ENCODE measurements at regions not wholly inside any gene's neighbourhood (a gene's known extent, or its start where the extent isn't known, plus 50 kb on each side); places are given as distances from the start of the nearest gene placed in this dataset.

DNA sequence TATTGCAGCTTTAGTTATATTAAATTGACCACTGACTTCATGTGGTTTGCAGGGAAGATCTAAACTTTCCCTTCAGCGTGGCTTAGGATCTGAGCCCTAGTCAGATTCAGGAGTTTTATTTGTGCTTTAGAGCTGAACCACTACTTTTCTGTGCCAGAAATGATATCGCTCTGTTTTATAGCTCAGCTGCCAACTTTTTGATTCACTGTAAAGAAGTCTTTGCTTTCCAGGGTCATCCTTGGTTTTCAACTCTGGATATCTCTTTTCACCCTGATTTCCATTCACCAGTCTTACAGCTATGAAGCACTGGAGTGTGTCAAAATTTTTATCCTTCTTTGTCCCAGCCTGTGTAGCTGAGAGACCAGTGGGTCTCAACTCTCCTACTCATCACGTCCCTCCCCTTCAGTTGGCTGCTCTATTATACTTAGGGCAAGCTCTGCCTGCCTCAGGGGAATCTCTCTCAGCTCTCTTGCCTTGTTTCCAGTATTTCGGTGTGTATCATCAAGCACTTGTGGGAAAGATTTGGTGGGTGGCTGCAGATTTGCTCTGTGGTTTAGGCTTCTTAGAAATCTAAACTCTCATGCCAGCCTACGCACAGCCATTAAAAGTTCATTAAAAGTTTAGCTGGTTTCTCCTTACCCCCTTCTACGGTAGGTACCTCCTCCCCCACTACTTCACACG, 425.5 kb downstream of the TENT5A start (continued):
- TF ChIP-seq, protein P1, sequence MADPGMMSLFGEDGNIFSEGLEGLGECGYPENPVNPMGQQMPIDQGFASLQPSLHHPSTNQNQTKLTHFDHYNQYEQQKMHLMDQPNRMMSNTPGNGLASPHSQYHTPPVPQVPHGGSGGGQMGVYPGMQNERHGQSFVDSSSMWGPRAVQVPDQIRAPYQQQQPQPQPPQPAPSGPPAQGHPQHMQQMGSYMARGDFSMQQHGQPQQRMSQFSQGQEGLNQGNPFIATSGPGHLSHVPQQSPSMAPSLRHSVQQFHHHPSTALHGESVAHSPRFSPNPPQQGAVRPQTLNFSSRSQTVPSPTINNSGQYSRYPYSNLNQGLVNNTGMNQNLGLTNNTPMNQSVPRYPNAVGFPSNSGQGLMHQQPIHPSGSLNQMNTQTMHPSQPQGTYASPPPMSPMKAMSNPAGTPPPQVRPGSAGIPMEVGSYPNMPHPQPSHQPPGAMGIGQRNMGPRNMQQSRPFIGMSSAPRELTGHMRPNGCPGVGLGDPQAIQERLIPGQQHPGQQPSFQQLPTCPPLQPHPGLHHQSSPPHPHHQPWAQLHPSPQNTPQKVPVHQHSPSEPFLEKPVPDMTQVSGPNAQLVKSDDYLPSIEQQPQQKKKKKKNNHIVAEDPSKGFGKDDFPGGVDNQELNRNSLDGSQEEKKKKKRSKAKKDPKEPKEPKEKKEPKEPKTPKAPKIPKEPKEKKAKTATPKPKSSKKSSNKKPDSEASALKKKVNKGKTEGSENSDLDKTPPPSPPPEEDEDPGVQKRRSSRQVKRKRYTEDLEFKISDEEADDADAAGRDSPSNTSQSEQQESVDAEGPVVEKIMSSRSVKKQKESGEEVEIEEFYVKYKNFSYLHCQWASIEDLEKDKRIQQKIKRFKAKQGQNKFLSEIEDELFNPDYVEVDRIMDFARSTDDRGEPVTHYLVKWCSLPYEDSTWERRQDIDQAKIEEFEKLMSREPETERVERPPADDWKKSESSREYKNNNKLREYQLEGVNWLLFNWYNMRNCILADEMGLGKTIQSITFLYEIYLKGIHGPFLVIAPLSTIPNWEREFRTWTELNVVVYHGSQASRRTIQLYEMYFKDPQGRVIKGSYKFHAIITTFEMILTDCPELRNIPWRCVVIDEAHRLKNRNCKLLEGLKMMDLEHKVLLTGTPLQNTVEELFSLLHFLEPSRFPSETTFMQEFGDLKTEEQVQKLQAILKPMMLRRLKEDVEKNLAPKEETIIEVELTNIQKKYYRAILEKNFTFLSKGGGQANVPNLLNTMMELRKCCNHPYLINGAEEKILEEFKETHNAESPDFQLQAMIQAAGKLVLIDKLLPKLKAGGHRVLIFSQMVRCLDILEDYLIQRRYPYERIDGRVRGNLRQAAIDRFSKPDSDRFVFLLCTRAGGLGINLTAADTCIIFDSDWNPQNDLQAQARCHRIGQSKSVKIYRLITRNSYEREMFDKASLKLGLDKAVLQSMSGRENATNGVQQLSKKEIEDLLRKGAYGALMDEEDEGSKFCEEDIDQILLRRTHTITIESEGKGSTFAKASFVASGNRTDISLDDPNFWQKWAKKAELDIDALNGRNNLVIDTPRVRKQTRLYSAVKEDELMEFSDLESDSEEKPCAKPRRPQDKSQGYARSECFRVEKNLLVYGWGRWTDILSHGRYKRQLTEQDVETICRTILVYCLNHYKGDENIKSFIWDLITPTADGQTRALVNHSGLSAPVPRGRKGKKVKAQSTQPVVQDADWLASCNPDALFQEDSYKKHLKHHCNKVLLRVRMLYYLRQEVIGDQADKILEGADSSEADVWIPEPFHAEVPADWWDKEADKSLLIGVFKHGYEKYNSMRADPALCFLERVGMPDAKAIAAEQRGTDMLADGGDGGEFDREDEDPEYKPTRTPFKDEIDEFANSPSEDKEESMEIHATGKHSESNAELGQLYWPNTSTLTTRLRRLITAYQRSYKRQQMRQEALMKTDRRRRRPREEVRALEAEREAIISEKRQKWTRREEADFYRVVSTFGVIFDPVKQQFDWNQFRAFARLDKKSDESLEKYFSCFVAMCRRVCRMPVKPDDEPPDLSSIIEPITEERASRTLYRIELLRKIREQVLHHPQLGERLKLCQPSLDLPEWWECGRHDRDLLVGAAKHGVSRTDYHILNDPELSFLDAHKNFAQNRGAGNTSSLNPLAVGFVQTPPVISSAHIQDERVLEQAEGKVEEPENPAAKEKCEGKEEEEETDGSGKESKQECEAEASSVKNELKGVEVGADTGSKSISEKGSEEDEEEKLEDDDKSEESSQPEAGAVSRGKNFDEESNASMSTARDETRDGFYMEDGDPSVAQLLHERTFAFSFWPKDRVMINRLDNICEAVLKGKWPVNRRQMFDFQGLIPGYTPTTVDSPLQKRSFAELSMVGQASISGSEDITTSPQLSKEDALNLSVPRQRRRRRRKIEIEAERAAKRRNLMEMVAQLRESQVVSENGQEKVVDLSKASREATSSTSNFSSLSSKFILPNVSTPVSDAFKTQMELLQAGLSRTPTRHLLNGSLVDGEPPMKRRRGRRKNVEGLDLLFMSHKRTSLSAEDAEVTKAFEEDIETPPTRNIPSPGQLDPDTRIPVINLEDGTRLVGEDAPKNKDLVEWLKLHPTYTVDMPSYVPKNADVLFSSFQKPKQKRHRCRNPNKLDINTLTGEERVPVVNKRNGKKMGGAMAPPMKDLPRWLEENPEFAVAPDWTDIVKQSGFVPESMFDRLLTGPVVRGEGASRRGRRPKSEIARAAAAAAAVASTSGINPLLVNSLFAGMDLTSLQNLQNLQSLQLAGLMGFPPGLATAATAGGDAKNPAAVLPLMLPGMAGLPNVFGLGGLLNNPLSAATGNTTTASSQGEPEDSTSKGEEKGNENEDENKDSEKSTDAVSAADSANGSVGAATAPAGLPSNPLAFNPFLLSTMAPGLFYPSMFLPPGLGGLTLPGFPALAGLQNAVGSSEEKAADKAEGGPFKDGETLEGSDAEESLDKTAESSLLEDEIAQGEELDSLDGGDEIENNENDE (IDR thresholded peaks at IDR 0.05; ENCODE audit: insufficient replicate concordance, low read length) = no peak
- no peak for TF ChIP-seq EP300 (IDR thresholded peaks at IDR 0.05; ENCODE audit: borderline replicate concordance in 1 of 2, low read depth in 2 of 2, low read length in 2 of 2)
- TF ChIP-seq HDAC6 (IDR thresholded peaks at IDR 0.05; ENCODE audit: low read depth, low read length) = no peak
- no peak for TF ChIP-seq POLR2A (IDR thresholded peaks at IDR 0.05; ENCODE audit: control extremely low read depth in 1 of 2, low read depth in 2 of 2, low read length in 2 of 2)

All from H1 (cell line).